HepG2 (cell line): ENCODE measurements at regions not wholly inside any gene's neighbourhood (a gene's known extent, or its start where the extent isn't known, plus 50 kb on each side); places are given as distances from the start of the nearest gene placed in this dataset.

ENCODE experiments used
- EZH2 ChIP-seq: conservative IDR thresholded peaks from 2 replicates; pipeline ENCODE4 v1.6.1; 2012; ENCODE audit warnings: mild to moderate bottlenecking, low read depth, low read length, moderate library complexity
- FOXO1 ChIP-seq: sonication (generic); formaldehyde crosslinking; IDR thresholded peaks from 2 replicates; pipeline ENCODE4 v1.4.0; 2020; ENCODE audit warnings: missing genetic modification reagents
- GABPA ChIP-seq, 2 experiments: IDR thresholded peaks; 2 replicates each; pipeline ENCODE4 v1.6.1; 2011 to 2016; ENCODE audit warnings: low read depth in 2 of 2, low read length in 1 of 2, missing biosample characterization in 1 of 2, missing genetic modification characterization in 1 of 2
- IRF9 ChIP-seq: sonication (generic); formaldehyde crosslinking; IDR thresholded peaks from 2 replicates; pipeline ENCODE4 v1.8.0; 2022; ENCODE audit warnings: missing genetic modification reagents, mild to moderate bottlenecking, borderline replicate concordance
- NR2F2 ChIP-seq: IDR thresholded peaks from 2 replicates; pipeline ENCODE4 v1.6.1; 2012; ENCODE audit warnings: low read depth, inconsistent platforms, borderline replicate concordance
- POLR2A ChIP-seq, 2 experiments: IDR thresholded peaks; 2 replicates each; pipeline ENCODE4 v1.6.1; 2011; ENCODE audit warnings: low read depth in 2 of 2, low read length in 2 of 2, mild to moderate bottlenecking in 1 of 2, moderate library complexity in 1 of 2; ENCODE audit not compliant: insufficient read depth in 1 of 2
- RAD21 ChIP-seq: fragments of 450-650 bp; formaldehyde crosslinking; IDR thresholded peaks from 2 replicates; pipeline ENCODE4 v1.5.0; 2020; ENCODE audit warnings: mild to moderate bottlenecking
- SMC3 ChIP-seq: IDR thresholded peaks from 2 replicates; pipeline ENCODE4 v1.6.1; 2011; ENCODE audit warnings: low read length, improper control_type of control experiment
- SP5 ChIP-seq: IDR thresholded peaks from 2 replicates; pipeline ENCODE4 v1.6.1; 2016; ENCODE audit warnings: low read depth, borderline replicate concordance
- STAT5B ChIP-seq: sonication (generic); formaldehyde crosslinking; IDR thresholded peaks from 2 replicates; pipeline ENCODE4 v1.4.0; 2020; ENCODE audit warnings: missing genetic modification reagents
- TAF1 ChIP-seq: sonication (generic); formaldehyde crosslinking; IDR thresholded peaks from 2 replicates; pipeline ENCODE4 v1.4.0; 2020; ENCODE audit warnings: missing genetic modification reagents
- ZNF644 ChIP-seq: IDR thresholded peaks from 2 replicates; pipeline ENCODE4 v1.6.1; 2016; ENCODE audit warnings: low read depth
- TF ChIP-seq, protein P1 (sequence below): sonication (generic); formaldehyde crosslinking; IDR thresholded peaks from 2 replicates; pipeline ENCODE4 v1.5.0; 2020; ENCODE audit warnings: mild to moderate bottlenecking, missing genetic modification reagents, moderate library complexity
- TF ChIP-seq, protein P2 (sequence below): conservative IDR thresholded peaks from 2 replicates; pipeline ENCODE4 v1.6.1; 2018; ENCODE audit warnings: missing genetic modification reagents

DNA sequence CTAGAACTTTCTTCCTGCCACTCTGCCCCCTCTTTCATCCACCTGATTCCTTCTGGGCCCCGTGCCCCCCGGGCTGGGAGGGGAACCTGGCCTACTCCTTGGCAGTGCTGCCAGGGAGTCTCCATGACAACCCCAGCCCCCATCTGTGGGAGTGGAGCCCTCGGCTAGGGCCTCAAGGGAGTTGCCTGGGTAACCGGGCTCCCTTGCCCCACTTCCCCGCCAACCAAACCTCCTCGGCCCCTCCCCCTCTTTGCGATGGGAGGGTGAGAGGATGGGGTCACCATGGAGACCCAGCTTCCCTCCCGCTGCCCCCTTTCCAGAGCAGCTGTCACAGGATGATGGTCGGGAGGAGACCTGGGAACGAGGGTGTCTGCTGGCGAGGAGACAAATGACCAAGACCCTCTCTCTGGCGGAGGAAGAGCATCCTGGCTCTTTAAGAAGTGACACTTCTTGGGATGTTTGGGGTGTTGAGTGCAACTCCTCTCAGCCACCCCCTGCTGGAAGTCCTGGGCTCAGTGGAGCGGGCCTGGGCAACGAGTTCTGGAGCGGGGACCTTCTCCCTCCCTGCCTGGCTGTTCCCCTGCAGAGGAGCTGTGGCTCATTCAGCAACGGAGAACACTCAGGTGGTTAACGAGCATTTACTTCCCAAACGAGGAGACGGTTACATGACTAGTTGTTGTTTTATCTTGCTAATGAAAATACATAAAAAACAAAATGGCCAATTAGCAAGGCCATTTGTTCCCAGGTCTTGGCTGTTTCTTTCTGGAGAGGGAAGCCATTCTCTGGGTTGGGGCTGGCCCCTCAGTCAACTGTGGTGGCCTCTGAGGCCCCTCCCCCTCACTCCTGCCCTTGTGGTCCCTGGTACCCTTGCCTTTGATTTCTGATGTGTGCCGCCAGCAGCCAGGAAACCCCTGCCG lies 82.8 kb downstream of the UBIAD1 start:
- TF ChIP-seq, protein P1, sequence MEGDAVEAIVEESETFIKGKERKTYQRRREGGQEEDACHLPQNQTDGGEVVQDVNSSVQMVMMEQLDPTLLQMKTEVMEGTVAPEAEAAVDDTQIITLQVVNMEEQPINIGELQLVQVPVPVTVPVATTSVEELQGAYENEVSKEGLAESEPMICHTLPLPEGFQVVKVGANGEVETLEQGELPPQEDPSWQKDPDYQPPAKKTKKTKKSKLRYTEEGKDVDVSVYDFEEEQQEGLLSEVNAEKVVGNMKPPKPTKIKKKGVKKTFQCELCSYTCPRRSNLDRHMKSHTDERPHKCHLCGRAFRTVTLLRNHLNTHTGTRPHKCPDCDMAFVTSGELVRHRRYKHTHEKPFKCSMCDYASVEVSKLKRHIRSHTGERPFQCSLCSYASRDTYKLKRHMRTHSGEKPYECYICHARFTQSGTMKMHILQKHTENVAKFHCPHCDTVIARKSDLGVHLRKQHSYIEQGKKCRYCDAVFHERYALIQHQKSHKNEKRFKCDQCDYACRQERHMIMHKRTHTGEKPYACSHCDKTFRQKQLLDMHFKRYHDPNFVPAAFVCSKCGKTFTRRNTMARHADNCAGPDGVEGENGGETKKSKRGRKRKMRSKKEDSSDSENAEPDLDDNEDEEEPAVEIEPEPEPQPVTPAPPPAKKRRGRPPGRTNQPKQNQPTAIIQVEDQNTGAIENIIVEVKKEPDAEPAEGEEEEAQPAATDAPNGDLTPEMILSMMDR (CRISPR knock-in tag): no peak
- TF ChIP-seq TAF1 (CRISPR knock-in tag) (no peak), FOXO1 (CRISPR knock-in tag) (no peak), SMC3 (no peak), NR2F2 (no peak), STAT5B (CRISPR knock-in tag) (no peak), POLR2A (IDR thresholded peaks at IDR 0.05; ENCODE audit: insufficient read depth in 1 of 2, low read depth in 2 of 2, low read length in 2 of 2) (no peak), SP5 (CRISPR knock-in tag) (no peak), RAD21 (CRISPR knock-in tag) (no peak), ZNF644 (CRISPR knock-in tag) (no peak), EZH2 (no peak), GABPA (IDR thresholded peaks at IDR 0.05; ENCODE audit: low read depth, low read length) (no peak), GABPA (CRISPR knock-in tag; IDR thresholded peaks at IDR 0.05; ENCODE audit: low read depth) (no peak), IRF9 (CRISPR knock-in tag) (no peak)
- TF ChIP-seq, protein P2, sequence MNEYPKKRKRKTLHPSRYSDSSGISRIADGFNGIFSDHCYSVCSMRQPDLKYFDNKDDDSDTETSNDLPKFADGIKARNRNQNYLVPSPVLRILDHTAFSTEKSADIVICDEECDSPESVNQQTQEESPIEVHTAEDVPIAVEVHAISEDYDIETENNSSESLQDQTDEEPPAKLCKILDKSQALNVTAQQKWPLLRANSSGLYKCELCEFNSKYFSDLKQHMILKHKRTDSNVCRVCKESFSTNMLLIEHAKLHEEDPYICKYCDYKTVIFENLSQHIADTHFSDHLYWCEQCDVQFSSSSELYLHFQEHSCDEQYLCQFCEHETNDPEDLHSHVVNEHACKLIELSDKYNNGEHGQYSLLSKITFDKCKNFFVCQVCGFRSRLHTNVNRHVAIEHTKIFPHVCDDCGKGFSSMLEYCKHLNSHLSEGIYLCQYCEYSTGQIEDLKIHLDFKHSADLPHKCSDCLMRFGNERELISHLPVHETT: no peak
